Esophagus mucosa (tissue), 1 donor: ENCODE measurements at regions not wholly inside any gene's neighbourhood (a gene's known extent, or its start where the extent isn't known, plus 50 kb on each side); places are given as distances from the start of the nearest gene placed in this dataset.
A peak's percentile ranks its signal among the peaks of the same experiment; 100 is the strongest.

ENCODE experiments used
- ATAC-seq: fragments of 200-7000 bp; cut with Tn5 transposase; one replicate; pipeline ENCODE4 v1.9.1; 2020
- donor health status: DM: yes; HTN: yes; CAD: no.

GRCh38 chr1:55741516-55741915 is 526.4 kb upstream of the USP24 start:
- ATAC-seq = no peak

- no peak for ATAC-seq
These were observed 519.9 kb upstream of the USP24 start for GRCh38 chr1:55735106-55735505.

GRCh38 chr1:55726994-55727393 is 511.8 kb upstream of the USP24 start:
- ATAC-seq = no peak

- no peak for ATAC-seq
These were observed 510.2 kb upstream of the USP24 start for GRCh38 chr1:55725378-55725777.

- ATAC-seq = no peak
These were observed 509.6 kb upstream of the USP24 start for GRCh38 chr1:55724551-55725325.

GRCh38 chr1:55723001-55723400 is 507.8 kb upstream of the USP24 start:
- ATAC-seq = no peak

- no peak for ATAC-seq
These were observed 505.1 kb upstream of the USP24 start for GRCh38 chr1:55720261-55720660.

- peak; percentile 29 for ATAC-seq
These were observed 503.9 kb upstream of the USP24 start for GRCh38 chr1:55718758-55719671.

GRCh38 chr1:55717111-55717510 is 501.9 kb upstream of the USP24 start:
- ATAC-seq = no peak

- no peak for ATAC-seq
These were observed 501.4 kb upstream of the USP24 start for GRCh38 chr1:55716610-55717009.

- no peak for ATAC-seq
These were observed 501.0 kb upstream of the USP24 start for GRCh38 chr1:55716151-55716550.

- ATAC-seq = no peak
These were observed 499.1 kb upstream of the USP24 start for GRCh38 chr1:55714230-55714629.

- ATAC-seq = no peak
These were observed 498.4 kb upstream of the USP24 start for GRCh38 chr1:55713516-55713915.

- ATAC-seq = no peak
These were observed 497.0 kb upstream of the USP24 start for GRCh38 chr1:55712148-55712547.

GRCh38 chr1:55708781-55709180 is 493.6 kb upstream of the USP24 start:
- no peak for ATAC-seq

- ATAC-seq = no peak
These were observed 492.7 kb upstream of the USP24 start for GRCh38 chr1:55707846-55708245.

GRCh38 chr1:55707196-55707595 is 492.0 kb upstream of the USP24 start:
- ATAC-seq = no peak

- ATAC-seq = no peak
These were observed 491.2 kb upstream of the USP24 start for GRCh38 chr1:55706397-55706796.

GRCh38 chr1:55703726-55704363 is 488.7 kb upstream of the USP24 start:
- ATAC-seq = no peak

GRCh38 chr1:55702064-55702463 is 486.9 kb upstream of the USP24 start:
- peak; percentile 66 for ATAC-seq

- no peak for ATAC-seq
These were observed 485.4 kb upstream of the USP24 start for GRCh38 chr1:55700359-55701130.

GRCh38 chr1:55699228-55699627 is 484.1 kb upstream of the USP24 start:
- no peak for ATAC-seq
